GM23248 (cell line): ENCODE measurements at regions not wholly inside any gene's neighbourhood (a gene's known extent, or its start where the extent isn't known, plus 50 kb on each side); places are given as distances from the start of the nearest gene placed in this dataset.

Source experiments
- DNase-seq: peaks from one replicate; pipeline ENCODE4 v3.0.0-alpha.2; 2015
- H2AFZ ChIP-seq: fragments of 200-600 bp; sonication (generic); 2 replicates; pipeline ENCODE4 v1.6.1; 2016; ENCODE audit warnings: antibody characterized with exemption
- H3F3A ChIP-seq: fragments of 200-600 bp; sonication (generic); 2 replicates; pipeline ENCODE4 v1.6.1; 2016; ENCODE audit warnings: mild to moderate bottlenecking, antibody characterized with exemption, mixed run types; ENCODE audit not compliant: insufficient read depth
- H3K27ac ChIP-seq: fragments of 200-600 bp; sonication (generic); 2 replicates; pipeline ENCODE4 v1.5.1; 2016; ENCODE audit warnings: mild to moderate bottlenecking
- H3K27me3 ChIP-seq: fragments of 200-600 bp; sonication (generic); replicated peaks from 2 replicates; pipeline ENCODE4 v1.6.1; 2016; ENCODE audit warnings: mild to moderate bottlenecking; ENCODE audit not compliant: insufficient read depth
- H3K36me3 ChIP-seq: fragments of 200-600 bp; sonication (generic); 2 replicates; pipeline ENCODE4 v1.6.1; 2016; ENCODE audit warnings: low read depth, mild to moderate bottlenecking
- H3K4me1 ChIP-seq: fragments of 200-600 bp; sonication (generic); 2 replicates; pipeline ENCODE4 v1.6.1; 2016; ENCODE audit warnings: mild to moderate bottlenecking; ENCODE audit not compliant: insufficient read depth
- H3K4me2 ChIP-seq: fragments of 200-600 bp; sonication (generic); one replicate; pipeline ENCODE4 v1.6.1; 2016; ENCODE audit warnings: mild to moderate bottlenecking; ENCODE audit not compliant: unreplicated experiment
- H3K4me3 ChIP-seq: fragments of 200-600 bp; sonication (generic); 2 replicates; pipeline ENCODE4 v1.5.1; 2016; ENCODE audit warnings: mild to moderate bottlenecking
- H3K79me2 ChIP-seq: fragments of 200-600 bp; sonication (generic); 2 replicates; pipeline ENCODE4 v1.6.1; 2016; ENCODE audit warnings: mild to moderate bottlenecking; ENCODE audit not compliant: insufficient read depth
- H3K9ac ChIP-seq: fragments of 200-600 bp; sonication (generic); 2 replicates; pipeline ENCODE4 v1.6.1; 2016; ENCODE audit warnings: mild to moderate bottlenecking
- H3K9me2 ChIP-seq: fragments of 200-600 bp; sonication (generic); 2 replicates; pipeline ENCODE4 v1.6.1; 2016; ENCODE audit warnings: mixed run types, mild to moderate bottlenecking, moderate library complexity; ENCODE audit not compliant: insufficient read depth
- H3K9me3 ChIP-seq: fragments of 200-600 bp; sonication (generic); one replicate; pipeline ENCODE4 v1.6.1; 2017; ENCODE audit warnings: low read depth
- H4K20me1 ChIP-seq: fragments of 200-600 bp; sonication (generic); 2 replicates; pipeline ENCODE4 v1.6.0; 2016; ENCODE audit not compliant: insufficient read depth
- EZH2 ChIP-seq: fragments of 200-600 bp; sonication (generic); IDR thresholded peaks from 2 replicates; pipeline ENCODE4 v1.6.1; 2018; ENCODE audit warnings: antibody characterized with exemption, mild to moderate bottlenecking; ENCODE audit not compliant: insufficient read depth, poor library complexity, severe bottlenecking
- EZH2phosphoT487 ChIP-seq: fragments of 200-600 bp; sonication (generic); IDR thresholded peaks from 2 replicates; pipeline ENCODE4 v1.6.1; 2018; ENCODE audit warnings: antibody characterized with exemption, moderate library complexity, mild to moderate bottlenecking, low read depth; ENCODE audit not compliant: insufficient read depth
- WGBS, 2 experiments: methylation state at CpG; one replicate each; pipeline ENCODE4 v1.1.6; 2015 to 2017; ENCODE audit warnings: low lambda C conversion rate in 2 of 2, low coverage in 1 of 2; ENCODE audit errors: missing lambda C conversion rate in 2 of 2; 5-methylcytosine and 5-hydroxymethylcytosine counted together
- in situ Hi-C: fragments of 300-500 bp; cut with MboI; formaldehyde crosslinking; loops from 2 replicates; pipeline ENCODE4 v1.15.0; 2020

- in situ Hi-C loops, result loop anchor here (10.0 kb wide), 1 partner anchor 177 kb away; the partner anchor contains the start of gene EN1
- Histone ChIP-seq H3K4me3 (no peak overlapping the region), H3K27me3 (no peaks in the 10 kb centered on the region), H2AFZ (no peak overlapping the region), H3K27ac (peak overlapping the region; percentile 100), H3K79me2 (no peaks in the 10 kb centered on the region), H3K4me2 (peak overlapping the region; percentile 71), H3K9ac (peak overlapping the region; percentile 85), H4K20me1 (no peaks in the 10 kb centered on the region), H3K36me3 (no peaks in the 10 kb centered on the region), H3F3A (peaks cover 61% of the 10 kb centered on the region), H3K9me3 (no peaks in the 10 kb centered on the region), H3K9me2 (no peaks in the 10 kb centered on the region), H3K4me1 (peaks cover 56% of the 10 kb centered on the region)
- TF ChIP-seq EZH2 (no peak), EZH2phosphoT487 (no peak)
- DNase-seq, result peak; percentile 54
- 9 to 15% methylated on average over 2 of the region's 2 CpGs for WGBS, 2 experiments
Measured at GRCh38 chr2:118667348-118667747, 180.1 kb downstream of the EN1 start.

GRCh38 chr2:118665784-118666529 is 181.5 kb downstream of the EN1 start:
- Histone ChIP-seq H3K27ac (no peak overlapping the region), H3K9ac (no peak overlapping the region), H3K9me3 (no peaks in the 10 kb centered on the region), H3K36me3 (no peaks in the 10 kb centered on the region), H3K4me2 (peak overlapping the region; percentile 11), H4K20me1 (no peaks in the 10 kb centered on the region), H3K4me1 (peaks cover 52% of the 10 kb centered on the region), H3F3A (peaks cover 52% of the 10 kb centered on the region), H2AFZ (no peak overlapping the region), H3K27me3 (no peaks in the 10 kb centered on the region), H3K79me2 (no peaks in the 10 kb centered on the region), H3K9me2 (no peaks in the 10 kb centered on the region), H3K4me3 (no peak overlapping the region)
- DNase-seq, result peak; percentile 15
- no peak for TF ChIP-seq EZH2phosphoT487
- no peak for TF ChIP-seq EZH2
- WGBS, 2 experiments, result 84 to 86% methylated on average over 4 of the region's 4 CpGs
- in situ Hi-C loops, result loop anchor here (10.0 kb wide), 1 partner anchor 179 kb away; the partner anchor contains the start of gene EN1

GRCh38 chr2:118661179-118661578 is 186.3 kb downstream of the EN1 start:
- H4K20me1 ChIP-seq, result no peaks in the 10 kb centered on the region
- H3K4me3 ChIP-seq, result no peak overlapping the region
- no peaks in the 10 kb centered on the region for H3K9me3 ChIP-seq
- H3K36me3 ChIP-seq, result no peaks in the 10 kb centered on the region
- in situ Hi-C loops, result loop anchor here (10.0 kb wide), 1 partner anchor 184 kb away; the partner anchor contains the start of gene EN1
- H3F3A ChIP-seq, result peaks cover 27% of the 10 kb centered on the region
- no peak overlapping the region for H3K4me2 ChIP-seq
- H3K79me2 ChIP-seq, result no peaks in the 10 kb centered on the region
- peaks cover 17% of the 10 kb centered on the region for H3K4me1 ChIP-seq
- no peaks in the 10 kb centered on the region for H3K27me3 ChIP-seq
- no peak overlapping the region for H3K27ac ChIP-seq
- peak; percentile 61 for DNase-seq
- no peaks in the 10 kb centered on the region for H3K9me2 ChIP-seq
- H2AFZ ChIP-seq, result no peak overlapping the region
- 84 to 89% methylated on average over 2 of the region's 2 CpGs for WGBS, 2 experiments
- no peak for TF ChIP-seq EZH2phosphoT487
- TF ChIP-seq EZH2, result no peak
- no peak overlapping the region for H3K9ac ChIP-seq

- no peaks in the 10 kb centered on the region for H4K20me1 ChIP-seq
- peaks cover 20% of the 10 kb centered on the region for H3F3A ChIP-seq
- no peak overlapping the region for H2AFZ ChIP-seq
- peaks cover 11% of the 10 kb centered on the region for H3K4me1 ChIP-seq
- no peaks in the 10 kb centered on the region for H3K79me2 ChIP-seq
- H3K36me3 ChIP-seq, result no peaks in the 10 kb centered on the region
- in situ Hi-C loops, result no loop called here
- 28 to 35% methylated on average over 3 of the region's 3 CpGs for WGBS, 2 experiments
- no peak overlapping the region for H3K9ac ChIP-seq
- DNase-seq, result peak; percentile 62
- no peaks in the 10 kb centered on the region for H3K9me3 ChIP-seq
- TF ChIP-seq EZH2phosphoT487 (no peak), EZH2 (no peak)
- H3K27ac ChIP-seq, result no peak overlapping the region
- no peaks in the 10 kb centered on the region for H3K27me3 ChIP-seq
- no peak overlapping the region for H3K4me3 ChIP-seq
- H3K4me2 ChIP-seq, result no peak overlapping the region
- H3K9me2 ChIP-seq, result no peaks in the 10 kb centered on the region
Measured at GRCh38 chr2:118658596-118659198, 188.8 kb downstream of the EN1 start.
